Effector CD8-positive, alpha-beta T cell (primary cell): ENCODE measurements at regions not wholly inside any gene's neighbourhood (a gene's known extent, or its start where the extent isn't known, plus 50 kb on each side); places are given as distances from the start of the nearest gene placed in this dataset.

Source experiments
- DNase-seq: peaks from one replicate; lab custom pipeline; 2025; lab: John Stamatoyannopoulos, UW

- no peak for DNase-seq
Observed at GRCh38 chr2:58560531-58560930, 319.4 kb upstream of the FANCL start.

GRCh38 chr2:58558881-58559280 lies 317.8 kb upstream of the FANCL start:
- no peak for DNase-seq

- DNase-seq = no peak
Observed at GRCh38 chr2:58557176-58557575, 316.1 kb upstream of the FANCL start.

GRCh38 chr2:58553937-58554336 lies 312.8 kb upstream of the FANCL start:
- no peak for DNase-seq

GRCh38 chr2:58553522-58553921 lies 312.4 kb upstream of the FANCL start:
- no peak for DNase-seq

GRCh38 chr2:58545300-58546280 lies 304.5 kb upstream of the FANCL start:
- no peak for DNase-seq

- DNase-seq = no peak
Observed at GRCh38 chr2:58543442-58543841, 302.3 kb upstream of the FANCL start.

- no peak for DNase-seq
Observed at GRCh38 chr2:58541511-58541910, 300.4 kb upstream of the FANCL start.

- no peak for DNase-seq
Observed at GRCh38 chr2:58540681-58541080, 299.6 kb upstream of the FANCL start.

- DNase-seq = no peak
Observed at GRCh38 chr2:58539973-58540372, 298.8 kb upstream of the FANCL start.

GRCh38 chr2:58535990-58536389 lies 294.9 kb upstream of the FANCL start:
- DNase-seq = no peak

GRCh38 chr2:58535182-58535581 lies 294.1 kb upstream of the FANCL start:
- DNase-seq = no peak

- no peak for DNase-seq
Observed at GRCh38 chr2:58533376-58533775, 292.3 kb upstream of the FANCL start.

GRCh38 chr2:58532641-58533040 lies 291.5 kb upstream of the FANCL start:
- DNase-seq = no peak

- DNase-seq = no peak
Observed at GRCh38 chr2:58527647-58528046, 286.5 kb upstream of the FANCL start.

GRCh38 chr2:58521803-58522554 lies 280.9 kb upstream of the FANCL start:
- DNase-seq = no peak

- no peak for DNase-seq
Observed at GRCh38 chr2:58520903-58521302, 279.8 kb upstream of the FANCL start.

- no peak for DNase-seq
Observed at GRCh38 chr2:58517881-58518280, 276.8 kb upstream of the FANCL start.

GRCh38 chr2:58516695-58517094 lies 275.6 kb upstream of the FANCL start:
- DNase-seq = no peak

- no peak for DNase-seq
Observed at GRCh38 chr2:58515827-58516573, 274.9 kb upstream of the FANCL start.

GRCh38 chr2:58514252-58514651 lies 273.1 kb upstream of the FANCL start:
- DNase-seq = no peak

GRCh38 chr2:58512878-58513277 lies 271.8 kb upstream of the FANCL start:
- DNase-seq = no peak
